IPS-15b (cell line): ENCODE measurements at regions not wholly inside any gene's neighbourhood (a gene's known extent, or its start where the extent isn't known, plus 50 kb on each side); places are given as distances from the start of the nearest gene placed in this dataset.
"Not testable (repeated sequence)": the region's sequence is repeated elsewhere in the genome, so short reads cannot be mapped to it uniquely, and the experiment has no call there.

Source experiments
- H3K27me3 ChIP-seq: one replicate; pipeline ENCODE4 v1.6.1; 2013; ENCODE audit warnings: low read length; ENCODE audit not compliant: control insufficient read depth, insufficient read depth
- H3K36me3 ChIP-seq: one replicate; pipeline ENCODE4 v1.6.1; 2013; ENCODE audit warnings: low read length; ENCODE audit not compliant: control insufficient read depth, insufficient read depth
- H3K4me1 ChIP-seq: one replicate; pipeline ENCODE4 v1.6.1; 2013; ENCODE audit warnings: mild to moderate bottlenecking, low read length; ENCODE audit not compliant: control insufficient read depth, insufficient read depth
- H3K4me3 ChIP-seq: one replicate; pipeline ENCODE4 v1.5.1; 2013; ENCODE audit warnings: low read depth, low read length
- H3K9ac ChIP-seq: one replicate; pipeline ENCODE4 v1.6.1; 2013; ENCODE audit warnings: low read depth, mild to moderate bottlenecking, low read length
- H3K9me3 ChIP-seq: one replicate; pipeline ENCODE4 v1.6.1; 2013; ENCODE audit warnings: mild to moderate bottlenecking, low read length; ENCODE audit not compliant: control insufficient read depth, insufficient read depth

DNA sequence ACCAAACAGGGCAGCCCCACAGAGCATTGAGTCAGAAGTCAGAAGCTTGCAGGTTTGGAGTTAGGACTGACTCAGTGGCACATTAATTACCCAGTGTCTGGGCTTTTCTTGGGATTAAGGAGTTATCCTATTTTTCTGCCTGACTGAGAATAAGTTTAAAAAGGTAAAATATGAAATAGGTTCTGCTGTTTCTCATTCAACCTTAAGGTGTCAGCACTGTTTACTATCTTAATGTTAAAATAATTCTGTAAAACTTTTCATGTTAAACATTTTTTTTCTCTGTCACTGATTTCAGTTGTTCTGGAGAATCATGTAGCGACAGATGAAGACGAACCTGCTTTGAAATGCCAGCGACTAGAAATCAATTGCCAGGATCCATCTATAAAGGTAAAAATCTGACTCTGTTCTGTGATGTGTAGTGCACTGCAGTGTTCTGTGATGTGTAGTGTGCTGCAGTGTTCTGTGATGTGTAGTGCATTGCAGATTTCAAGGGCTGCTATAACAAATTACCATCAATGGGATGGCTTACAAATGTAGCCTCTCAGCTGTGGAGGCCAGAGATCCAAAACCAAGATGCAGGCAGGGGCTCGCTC is 128.0 kb downstream of the LAT start:
- H3K4me1 ChIP-seq: no peaks in the 10 kb centered on the region
- no peak overlapping the region for H3K4me3 ChIP-seq
- H3K36me3 ChIP-seq: no peaks in the 10 kb centered on the region
- no peaks in the 10 kb centered on the region for H3K9me3 ChIP-seq
- H3K27me3 ChIP-seq: no peaks in the 10 kb centered on the region
- H3K9ac ChIP-seq: no peak overlapping the region

GRCh38 chr16:29111901-29112680 is 127.2 kb downstream of the LAT start:
- not testable (repeated sequence) for H3K36me3 ChIP-seq, H3K9me3 ChIP-seq, H3K27me3 ChIP-seq, H3K4me1 ChIP-seq, H3K9ac ChIP-seq, H3K4me3 ChIP-seq

- Histone ChIP-seq H3K27me3 (peaks cover 2% of the 10 kb centered on the region), H3K9ac (no peak overlapping the region), H3K4me1 (no peaks in the 10 kb centered on the region), H3K4me3 (no peak overlapping the region), H3K9me3 (no peaks in the 10 kb centered on the region), H3K36me3 (no peaks in the 10 kb centered on the region)
Observed at GRCh38 chr16:29111421-29111820, 126.6 kb downstream of the LAT start.

DNA sequence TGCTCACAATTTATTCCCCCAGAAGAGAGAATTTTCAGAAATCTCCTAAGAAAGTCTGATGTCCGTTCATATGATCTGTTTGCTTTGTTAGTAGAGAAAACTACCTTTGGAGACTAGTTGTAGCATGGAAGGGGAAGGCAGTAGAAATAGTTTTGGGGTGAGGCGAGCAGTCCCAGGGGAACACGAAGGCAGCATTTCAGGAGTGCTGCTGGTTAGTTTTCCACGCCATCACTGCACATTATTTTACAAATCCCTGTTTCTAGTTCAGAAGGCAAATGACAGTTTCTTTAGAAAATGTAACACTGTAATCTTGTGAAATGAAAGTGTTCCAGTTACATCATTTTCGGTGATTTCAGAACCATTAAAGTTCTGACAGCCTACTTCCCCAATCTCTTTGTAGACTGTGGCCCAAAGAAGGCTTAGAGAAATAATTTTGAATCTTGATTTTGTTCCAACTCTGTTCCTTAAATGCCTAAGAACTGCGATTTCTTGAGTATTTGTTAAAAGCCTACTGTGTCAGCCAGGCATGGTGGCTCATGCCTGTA is 123.8 kb downstream of the LAT start:
- H3K27me3 ChIP-seq, H3K9ac ChIP-seq, H3K9me3 ChIP-seq, H3K4me1 ChIP-seq, H3K36me3 ChIP-seq, H3K4me3 ChIP-seq: not testable (repeated sequence)

DNA sequence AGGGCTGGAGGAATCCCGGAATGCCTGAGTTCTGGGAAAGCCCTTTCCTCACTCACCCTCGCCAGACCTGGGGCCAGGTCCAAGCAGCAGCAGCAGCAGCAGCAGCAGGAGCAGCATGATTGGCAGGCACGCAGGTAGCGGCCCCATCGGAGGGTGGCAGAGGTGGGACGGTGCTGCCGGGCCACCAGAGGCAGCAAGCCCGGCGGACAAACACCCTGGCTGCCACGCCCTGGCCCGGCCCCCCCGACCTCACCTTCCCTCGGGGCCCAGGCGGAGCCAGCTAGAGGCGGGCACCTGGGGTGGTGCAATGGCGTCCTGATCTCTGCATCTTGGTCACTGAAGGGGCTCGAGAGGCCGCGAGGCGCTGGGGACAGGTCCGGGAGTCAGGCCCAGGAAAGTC is 122.4 kb downstream of the LAT start:
- Histone ChIP-seq H3K9me3 (no peaks in the 10 kb centered on the region), H3K4me3 (peak overlapping the region; percentile 58), H3K27me3 (peaks cover 2% of the 10 kb centered on the region), H3K4me1 (no peaks in the 10 kb centered on the region), H3K36me3 (no peaks in the 10 kb centered on the region), H3K9ac (no peak overlapping the region)

- H3K27me3 ChIP-seq, H3K4me1 ChIP-seq, H3K36me3 ChIP-seq, H3K9me3 ChIP-seq, H3K9ac ChIP-seq: not testable (repeated sequence)
- peak overlapping the region; percentile 58 for H3K4me3 ChIP-seq
Observed at GRCh38 chr16:29106259-29106908, 121.5 kb downstream of the LAT start.

- H3K4me1 ChIP-seq, H3K36me3 ChIP-seq, H3K27me3 ChIP-seq, H3K9ac ChIP-seq, H3K4me3 ChIP-seq, H3K9me3 ChIP-seq: not testable (repeated sequence)
Observed at GRCh38 chr16:29104600-29104999, 119.7 kb downstream of the LAT start.

- H3K9me3 ChIP-seq, H3K4me3 ChIP-seq, H3K4me1 ChIP-seq, H3K27me3 ChIP-seq, H3K36me3 ChIP-seq, H3K9ac ChIP-seq: not testable (repeated sequence)
Observed at GRCh38 chr16:29097965-29098364, 113.1 kb downstream of the LAT start.

DNA sequence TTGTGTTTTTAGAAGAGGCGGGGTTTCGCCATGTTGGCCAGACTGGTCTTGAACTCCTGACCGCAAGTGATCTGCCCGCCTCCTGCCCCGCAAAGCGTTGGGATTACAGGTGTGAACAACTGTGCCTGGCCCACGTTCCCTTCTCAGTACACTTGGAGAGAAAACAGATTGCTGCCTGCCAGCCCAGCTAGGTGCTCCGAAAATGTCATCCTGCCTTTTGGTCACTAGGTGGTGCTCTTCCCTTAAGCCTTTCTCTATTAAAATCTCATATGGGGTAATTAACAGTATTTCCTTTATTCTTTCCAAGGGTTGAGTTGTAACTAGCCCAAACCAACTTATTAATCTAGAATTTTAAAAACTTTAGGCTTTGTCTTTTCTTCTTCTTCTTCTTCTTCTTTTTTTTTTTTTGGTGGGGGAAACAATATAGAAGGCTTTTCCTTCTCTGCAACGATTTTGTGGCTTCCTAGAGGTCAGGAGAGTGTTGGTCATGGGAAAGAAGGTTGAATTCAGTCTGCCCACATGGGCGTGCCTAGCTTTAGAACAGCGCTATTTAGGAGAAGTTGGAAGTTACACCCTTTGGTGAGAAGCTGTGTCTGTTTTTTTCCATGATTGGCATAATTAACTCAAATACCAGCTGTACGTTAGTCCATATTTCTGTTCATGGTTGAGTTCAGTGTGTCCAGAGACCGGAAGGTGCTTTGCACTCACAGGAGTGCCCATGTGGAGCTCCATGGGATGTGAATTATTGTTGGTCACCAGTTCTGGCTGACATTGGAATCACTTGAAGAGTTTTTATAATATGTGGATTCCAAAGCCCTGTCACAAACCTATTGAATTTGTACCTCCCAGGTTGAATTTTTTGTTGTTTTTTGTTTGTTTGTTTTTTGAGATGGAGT is 110.1 kb downstream of the LAT start:
- not testable (repeated sequence) for H3K27me3 ChIP-seq, H3K4me1 ChIP-seq, H3K9ac ChIP-seq, H3K4me3 ChIP-seq, H3K9me3 ChIP-seq, H3K36me3 ChIP-seq

GRCh38 chr16:29094325-29094724 is 109.5 kb downstream of the LAT start:
- H3K9me3 ChIP-seq, H3K4me3 ChIP-seq, H3K36me3 ChIP-seq, H3K27me3 ChIP-seq, H3K4me1 ChIP-seq, H3K9ac ChIP-seq: not testable (repeated sequence)

DNA sequence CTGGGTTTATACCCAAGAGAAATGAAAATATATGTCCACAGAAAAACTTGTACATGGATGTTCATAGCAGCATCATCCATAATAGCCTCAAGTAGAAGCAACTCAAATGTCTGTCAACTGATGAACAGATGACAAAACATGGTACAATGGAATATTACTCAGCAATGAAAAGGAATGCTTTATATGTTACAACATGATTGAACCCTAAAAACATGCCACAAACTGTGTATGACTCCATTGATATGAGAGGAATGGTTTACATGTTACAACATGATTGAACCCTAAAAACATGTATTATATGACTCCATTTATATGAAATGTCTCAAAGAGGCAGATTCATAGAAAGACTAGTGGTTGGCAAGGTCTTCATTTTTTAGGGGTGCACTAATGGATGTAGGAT is 104.8 kb downstream of the LAT start:
- not testable (repeated sequence) for H3K9ac ChIP-seq, H3K4me1 ChIP-seq, H3K4me3 ChIP-seq, H3K9me3 ChIP-seq, H3K27me3 ChIP-seq, H3K36me3 ChIP-seq
